ENCODE measurements at regions not wholly inside any gene's neighbourhood (a gene's known extent, or its start where the extent isn't known, plus 50 kb on each side); places are given as distances from the start of the nearest gene placed in this dataset.

GRCh38 chr1:229207916-229208315, 63.0 kb upstream of the RAB4A start:
- TF ChIP-seq CTCF (IDR thresholded peaks at IDR 0.05; ENCODE audit: poor library complexity, severe bottlenecking) = no peak
- no peak for TF ChIP-seq SMC3 (conservative IDR thresholded peaks at IDR 0.05; ENCODE audit: poor library complexity)
- no peak for TF ChIP-seq EZH2 (IDR thresholded peaks at IDR 0.05; ENCODE audit: borderline replicate concordance, insufficient read depth, low read length, poor library complexity, severe bottlenecking)
- no peak for TF ChIP-seq POLR2AphosphoS5 (IDR thresholded peaks at IDR 0.05)
- no peak for TF ChIP-seq EP300 (conservative IDR thresholded peaks at IDR 0.05; ENCODE audit: poor library complexity, severe bottlenecking)
- no peak for TF ChIP-seq TAF1 (IDR thresholded peaks at IDR 0.05; ENCODE audit: low read depth)
- TF ChIP-seq MXI1 (conservative IDR thresholded peaks at IDR 0.05; ENCODE audit: poor library complexity, severe bottlenecking) = no peak
